ENCODE measurements at regions not wholly inside any gene's neighbourhood (a gene's known extent, or its start where the extent isn't known, plus 50 kb on each side); places are given as distances from the start of the nearest gene placed in this dataset.

- no peak for DNase-seq
Measured at GRCh38 chr16:85380905-85381737, 232.0 kb upstream of the GSE1 start.

GRCh38 chr16:85381738-85382592, 231.2 kb upstream of the GSE1 start:
- DNase-seq: no peak

- DNase-seq: no peak
Measured at GRCh38 chr16:85382717-85383118, 230.4 kb upstream of the GSE1 start.

GRCh38 chr16:85383836-85384832, 229.0 kb upstream of the GSE1 start:
- no peak for DNase-seq

- no peak for DNase-seq
Measured at GRCh38 chr16:85384833-85385462, 228.2 kb upstream of the GSE1 start.

- no peak for DNase-seq
Measured at GRCh38 chr16:85385463-85386331, 227.4 kb upstream of the GSE1 start.

- no peak for DNase-seq
Measured at GRCh38 chr16:85386467-85387170, 226.5 kb upstream of the GSE1 start.

GRCh38 chr16:85387171-85387507, 226.0 kb upstream of the GSE1 start:
- no peak for DNase-seq

- no peak for DNase-seq
Measured at GRCh38 chr16:85387731-85388295, 225.3 kb upstream of the GSE1 start.

GRCh38 chr16:85389679-85390470, 223.2 kb upstream of the GSE1 start:
- DNase-seq: no peak

- DNase-seq: no peak
Measured at GRCh38 chr16:85390511-85391174, 222.5 kb upstream of the GSE1 start.

GRCh38 chr16:85391175-85391707, 221.9 kb upstream of the GSE1 start:
- no peak for DNase-seq

- DNase-seq: no peak
Measured at GRCh38 chr16:85391769-85392583, 221.1 kb upstream of the GSE1 start.

GRCh38 chr16:85392756-85393673, 220.1 kb upstream of the GSE1 start:
- no peak for DNase-seq

GRCh38 chr16:85393674-85394451, 219.3 kb upstream of the GSE1 start:
- peak; percentile 78 for DNase-seq

Measured in hindlimb muscle (tissue), 1 donor.